22Rv1 (cell line): ENCODE measurements at regions not wholly inside any gene's neighbourhood (a gene's known extent, or its start where the extent isn't known, plus 50 kb on each side); places are given as distances from the start of the nearest gene placed in this dataset.

Source experiments
- H3K27ac ChIP-seq: fragments of 450-650 bp; 2 replicates; pipeline ENCODE4 v1.5.1; 2017
- CTCF ChIP-seq: fragments of 450-650 bp; IDR thresholded peaks from 2 replicates; pipeline ENCODE4 v1.5.1; 2017; ENCODE audit warnings: mild to moderate bottlenecking
- ZFX ChIP-seq: fragments of 450-650 bp; IDR thresholded peaks from 2 replicates; pipeline ENCODE4 v1.6.1; 2017; ENCODE audit warnings: antibody characterized with exemption, borderline replicate concordance

- H3K27ac ChIP-seq = no peak overlapping the region
- no peak for TF ChIP-seq ZFX
- TF ChIP-seq CTCF = no peak
Observed at GRCh38 chr16:65934443-65934842, 432.0 kb upstream of the CDH5 start.

DNA sequence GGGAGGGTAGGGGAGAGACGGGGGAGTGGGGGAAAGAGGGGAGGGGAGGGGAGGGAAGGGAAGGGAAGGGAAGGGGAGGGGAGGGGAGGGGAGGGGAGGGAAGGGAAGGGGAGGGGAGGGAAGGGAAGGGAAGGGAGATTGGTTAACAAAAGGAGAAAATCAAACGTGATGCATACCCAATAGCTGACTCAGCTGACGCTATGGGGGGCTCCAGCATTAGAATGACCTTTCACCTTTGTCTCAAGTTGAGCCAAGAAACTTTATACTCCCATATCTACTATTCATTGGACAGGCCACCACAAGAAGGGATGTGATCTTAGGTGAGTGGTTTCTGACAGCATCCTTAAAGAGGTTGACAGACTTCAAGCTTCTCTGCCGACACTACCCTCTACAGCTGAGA lies 432.8 kb upstream of the CDH5 start:
- TF ChIP-seq CTCF (no peak), ZFX (no peak)
- H3K27ac ChIP-seq = no peak overlapping the region

- H3K27ac ChIP-seq = no peak overlapping the region
- TF ChIP-seq ZFX = no peak
Observed at GRCh38 chr16:65932350-65933072, 434.0 kb upstream of the CDH5 start.

- no peak for TF ChIP-seq ZFX
- no peak for TF ChIP-seq CTCF
- H3K27ac ChIP-seq = no peak overlapping the region
Observed at GRCh38 chr16:65922923-65923322, 443.6 kb upstream of the CDH5 start.

GRCh38 chr16:65919986-65920376 lies 446.5 kb upstream of the CDH5 start:
- TF ChIP-seq CTCF (no peak), ZFX (no peak)

GRCh38 chr16:65919145-65919985 lies 447.1 kb upstream of the CDH5 start:
- TF ChIP-seq CTCF (no peak), ZFX (no peak)
- H3K27ac ChIP-seq = no peak overlapping the region

More at GRCh38 chr16:65919986-65920376, 446.5 kb upstream of the CDH5 start:
- H3K27ac ChIP-seq = no peak overlapping the region

- TF ChIP-seq CTCF (no peak), ZFX (no peak)
- no peak overlapping the region for H3K27ac ChIP-seq
Observed at GRCh38 chr16:65917466-65917865, 449.0 kb upstream of the CDH5 start.

- TF ChIP-seq CTCF (no peak), ZFX (no peak)
- H3K27ac ChIP-seq = no peak overlapping the region
Observed at GRCh38 chr16:65916995-65917394, 449.5 kb upstream of the CDH5 start.
